Hepatocyte (in vitro differentiated cells): ENCODE measurements at regions not wholly inside any gene's neighbourhood (a gene's known extent, or its start where the extent isn't known, plus 50 kb on each side); places are given as distances from the start of the nearest gene placed in this dataset.

Source experiments
- EZH2phosphoT487 ChIP-seq: fragments of 200-600 bp; sonication (generic); IDR thresholded peaks from one replicate; pipeline ENCODE4 v1.6.1; 2018; ENCODE audit warnings: antibody characterized with exemption, mild to moderate bottlenecking, low read depth, moderate library complexity; ENCODE audit not compliant: unreplicated experiment, severe bottlenecking
- TF ChIP-seq, protein P1 (sequence below): fragments of 200-600 bp; sonication (generic); IDR thresholded peaks from 2 replicates; pipeline ENCODE4 v1.5.1; 2016; ENCODE audit warnings: antibody characterized with exemption, mild to moderate bottlenecking; ENCODE audit not compliant: poor library complexity

DNA sequence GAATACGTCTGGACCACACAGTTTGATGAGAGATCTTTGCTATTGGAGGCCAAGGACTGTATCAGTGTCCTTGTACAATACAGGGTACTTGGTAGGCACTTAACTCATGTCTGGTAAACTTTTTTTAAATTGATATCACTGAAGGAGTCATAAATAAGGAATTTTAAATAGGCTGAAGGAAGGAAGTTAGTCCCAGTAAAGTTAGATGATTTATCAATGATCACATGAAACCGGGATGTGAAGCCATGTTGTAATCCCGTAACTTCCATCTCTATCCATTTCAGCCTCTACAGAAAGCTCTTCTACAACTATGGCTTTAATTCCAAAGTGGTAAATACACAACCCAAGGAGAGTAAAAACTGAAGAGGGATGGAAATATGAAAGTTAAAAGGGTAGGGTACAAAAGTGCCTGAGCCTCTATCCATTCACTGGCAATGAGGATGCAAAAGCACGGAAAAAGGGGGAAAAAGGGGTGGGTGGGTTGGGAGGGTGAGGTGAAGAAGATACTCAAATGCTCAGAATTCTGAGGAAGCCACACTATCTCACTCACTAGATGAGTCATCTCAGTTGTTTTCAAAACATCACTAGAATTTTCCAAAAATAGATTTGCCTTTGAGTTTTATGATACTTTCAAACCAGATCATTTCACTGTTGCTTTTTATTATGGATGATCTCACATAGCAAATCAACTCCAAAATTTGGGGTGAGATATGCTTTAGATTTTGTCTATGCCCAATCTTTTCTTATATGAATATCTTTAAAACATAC, 1053.5 kb downstream of the NR2F1-AS1 start:
- TF ChIP-seq, protein P1, sequence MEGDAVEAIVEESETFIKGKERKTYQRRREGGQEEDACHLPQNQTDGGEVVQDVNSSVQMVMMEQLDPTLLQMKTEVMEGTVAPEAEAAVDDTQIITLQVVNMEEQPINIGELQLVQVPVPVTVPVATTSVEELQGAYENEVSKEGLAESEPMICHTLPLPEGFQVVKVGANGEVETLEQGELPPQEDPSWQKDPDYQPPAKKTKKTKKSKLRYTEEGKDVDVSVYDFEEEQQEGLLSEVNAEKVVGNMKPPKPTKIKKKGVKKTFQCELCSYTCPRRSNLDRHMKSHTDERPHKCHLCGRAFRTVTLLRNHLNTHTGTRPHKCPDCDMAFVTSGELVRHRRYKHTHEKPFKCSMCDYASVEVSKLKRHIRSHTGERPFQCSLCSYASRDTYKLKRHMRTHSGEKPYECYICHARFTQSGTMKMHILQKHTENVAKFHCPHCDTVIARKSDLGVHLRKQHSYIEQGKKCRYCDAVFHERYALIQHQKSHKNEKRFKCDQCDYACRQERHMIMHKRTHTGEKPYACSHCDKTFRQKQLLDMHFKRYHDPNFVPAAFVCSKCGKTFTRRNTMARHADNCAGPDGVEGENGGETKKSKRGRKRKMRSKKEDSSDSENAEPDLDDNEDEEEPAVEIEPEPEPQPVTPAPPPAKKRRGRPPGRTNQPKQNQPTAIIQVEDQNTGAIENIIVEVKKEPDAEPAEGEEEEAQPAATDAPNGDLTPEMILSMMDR, result no peak
- no peak for TF ChIP-seq EZH2phosphoT487
